Panc1 (cell line): ENCODE measurements at regions not wholly inside any gene's neighbourhood (a gene's known extent, or its start where the extent isn't known, plus 50 kb on each side); places are given as distances from the start of the nearest gene placed in this dataset.

Experiments used
- TF ChIP-seq, protein P1 (sequence below): fragments of 450-650 bp; IDR thresholded peaks from 2 replicates; pipeline ENCODE4 v1.5.1; 2017; ENCODE audit warnings: mild to moderate bottlenecking
- TF ChIP-seq, protein P2 (sequence below), 2 experiments: IDR thresholded peaks; 2 replicates each; pipeline ENCODE4 v1.6.1; 2011 to 2012; ENCODE audit warnings: low read depth in 2 of 2, control low read depth in 1 of 2, low read length in 1 of 2, mild to moderate bottlenecking in 1 of 2, moderate library complexity in 1 of 2; ENCODE audit not compliant: insufficient read depth in 1 of 2

DNA sequence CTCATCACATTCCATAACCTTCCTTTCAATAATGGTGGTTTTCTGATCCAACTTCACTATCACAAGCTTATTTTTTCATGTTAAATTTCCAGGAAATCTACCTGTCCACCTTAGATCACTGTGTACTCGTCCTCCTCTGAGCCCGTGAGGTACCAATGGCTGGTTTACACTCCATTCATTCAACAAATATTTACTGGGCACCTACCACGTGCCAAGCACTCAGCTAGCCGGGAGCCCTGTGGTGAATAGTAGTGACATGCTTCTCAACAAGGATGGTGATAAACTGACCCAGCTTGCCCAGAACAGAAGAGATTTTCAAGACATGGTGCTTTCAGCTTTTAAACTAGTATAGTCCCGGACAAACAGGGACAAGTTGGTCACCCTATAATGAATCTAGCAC is 98.2 kb downstream of the FAM204A start:
- TF ChIP-seq, protein P1, sequence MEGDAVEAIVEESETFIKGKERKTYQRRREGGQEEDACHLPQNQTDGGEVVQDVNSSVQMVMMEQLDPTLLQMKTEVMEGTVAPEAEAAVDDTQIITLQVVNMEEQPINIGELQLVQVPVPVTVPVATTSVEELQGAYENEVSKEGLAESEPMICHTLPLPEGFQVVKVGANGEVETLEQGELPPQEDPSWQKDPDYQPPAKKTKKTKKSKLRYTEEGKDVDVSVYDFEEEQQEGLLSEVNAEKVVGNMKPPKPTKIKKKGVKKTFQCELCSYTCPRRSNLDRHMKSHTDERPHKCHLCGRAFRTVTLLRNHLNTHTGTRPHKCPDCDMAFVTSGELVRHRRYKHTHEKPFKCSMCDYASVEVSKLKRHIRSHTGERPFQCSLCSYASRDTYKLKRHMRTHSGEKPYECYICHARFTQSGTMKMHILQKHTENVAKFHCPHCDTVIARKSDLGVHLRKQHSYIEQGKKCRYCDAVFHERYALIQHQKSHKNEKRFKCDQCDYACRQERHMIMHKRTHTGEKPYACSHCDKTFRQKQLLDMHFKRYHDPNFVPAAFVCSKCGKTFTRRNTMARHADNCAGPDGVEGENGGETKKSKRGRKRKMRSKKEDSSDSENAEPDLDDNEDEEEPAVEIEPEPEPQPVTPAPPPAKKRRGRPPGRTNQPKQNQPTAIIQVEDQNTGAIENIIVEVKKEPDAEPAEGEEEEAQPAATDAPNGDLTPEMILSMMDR = no peak
- TF ChIP-seq, protein P2, sequence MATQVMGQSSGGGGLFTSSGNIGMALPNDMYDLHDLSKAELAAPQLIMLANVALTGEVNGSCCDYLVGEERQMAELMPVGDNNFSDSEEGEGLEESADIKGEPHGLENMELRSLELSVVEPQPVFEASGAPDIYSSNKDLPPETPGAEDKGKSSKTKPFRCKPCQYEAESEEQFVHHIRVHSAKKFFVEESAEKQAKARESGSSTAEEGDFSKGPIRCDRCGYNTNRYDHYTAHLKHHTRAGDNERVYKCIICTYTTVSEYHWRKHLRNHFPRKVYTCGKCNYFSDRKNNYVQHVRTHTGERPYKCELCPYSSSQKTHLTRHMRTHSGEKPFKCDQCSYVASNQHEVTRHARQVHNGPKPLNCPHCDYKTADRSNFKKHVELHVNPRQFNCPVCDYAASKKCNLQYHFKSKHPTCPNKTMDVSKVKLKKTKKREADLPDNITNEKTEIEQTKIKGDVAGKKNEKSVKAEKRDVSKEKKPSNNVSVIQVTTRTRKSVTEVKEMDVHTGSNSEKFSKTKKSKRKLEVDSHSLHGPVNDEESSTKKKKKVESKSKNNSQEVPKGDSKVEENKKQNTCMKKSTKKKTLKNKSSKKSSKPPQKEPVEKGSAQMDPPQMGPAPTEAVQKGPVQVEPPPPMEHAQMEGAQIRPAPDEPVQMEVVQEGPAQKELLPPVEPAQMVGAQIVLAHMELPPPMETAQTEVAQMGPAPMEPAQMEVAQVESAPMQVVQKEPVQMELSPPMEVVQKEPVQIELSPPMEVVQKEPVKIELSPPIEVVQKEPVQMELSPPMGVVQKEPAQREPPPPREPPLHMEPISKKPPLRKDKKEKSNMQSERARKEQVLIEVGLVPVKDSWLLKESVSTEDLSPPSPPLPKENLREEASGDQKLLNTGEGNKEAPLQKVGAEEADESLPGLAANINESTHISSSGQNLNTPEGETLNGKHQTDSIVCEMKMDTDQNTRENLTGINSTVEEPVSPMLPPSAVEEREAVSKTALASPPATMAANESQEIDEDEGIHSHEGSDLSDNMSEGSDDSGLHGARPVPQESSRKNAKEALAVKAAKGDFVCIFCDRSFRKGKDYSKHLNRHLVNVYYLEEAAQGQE (IDR thresholded peaks at IDR 0.05; ENCODE audit: insufficient read depth in 1 of 2, low read depth in 2 of 2, low read length in 1 of 2) = no peak
